ENCODE measurements at regions not wholly inside any gene's neighbourhood (a gene's known extent, or its start where the extent isn't known, plus 50 kb on each side); places are given as distances from the start of the nearest gene placed in this dataset.

DNA sequence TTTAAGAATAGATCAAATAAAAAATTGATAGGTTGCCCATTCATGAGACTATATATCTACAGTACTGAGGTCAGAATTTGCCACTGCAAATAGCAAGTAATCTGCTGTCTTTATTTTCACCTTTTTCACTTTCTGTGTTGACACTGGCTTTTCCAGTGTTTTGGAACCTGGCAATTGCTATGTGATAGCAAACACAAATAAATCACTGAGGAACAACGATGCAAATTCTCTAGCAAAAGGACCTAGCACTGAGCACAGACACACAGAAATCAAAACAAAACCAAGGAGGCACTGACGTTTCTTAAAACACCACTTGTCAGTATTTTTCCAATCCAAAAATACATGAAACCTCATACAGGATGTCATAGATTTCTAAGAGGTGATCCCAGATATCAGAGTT, 210.7 kb downstream of the DHX15 start:
- TF ChIP-seq, protein P1, sequence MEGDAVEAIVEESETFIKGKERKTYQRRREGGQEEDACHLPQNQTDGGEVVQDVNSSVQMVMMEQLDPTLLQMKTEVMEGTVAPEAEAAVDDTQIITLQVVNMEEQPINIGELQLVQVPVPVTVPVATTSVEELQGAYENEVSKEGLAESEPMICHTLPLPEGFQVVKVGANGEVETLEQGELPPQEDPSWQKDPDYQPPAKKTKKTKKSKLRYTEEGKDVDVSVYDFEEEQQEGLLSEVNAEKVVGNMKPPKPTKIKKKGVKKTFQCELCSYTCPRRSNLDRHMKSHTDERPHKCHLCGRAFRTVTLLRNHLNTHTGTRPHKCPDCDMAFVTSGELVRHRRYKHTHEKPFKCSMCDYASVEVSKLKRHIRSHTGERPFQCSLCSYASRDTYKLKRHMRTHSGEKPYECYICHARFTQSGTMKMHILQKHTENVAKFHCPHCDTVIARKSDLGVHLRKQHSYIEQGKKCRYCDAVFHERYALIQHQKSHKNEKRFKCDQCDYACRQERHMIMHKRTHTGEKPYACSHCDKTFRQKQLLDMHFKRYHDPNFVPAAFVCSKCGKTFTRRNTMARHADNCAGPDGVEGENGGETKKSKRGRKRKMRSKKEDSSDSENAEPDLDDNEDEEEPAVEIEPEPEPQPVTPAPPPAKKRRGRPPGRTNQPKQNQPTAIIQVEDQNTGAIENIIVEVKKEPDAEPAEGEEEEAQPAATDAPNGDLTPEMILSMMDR (IDR thresholded peaks at IDR 0.05; ENCODE audit: low read depth, low read length, missing input control): no peak
- no peak for TF ChIP-seq RAD21 (IDR thresholded peaks at IDR 0.05)
